Retinal pigment epithelial cell (primary cell): ENCODE measurements at regions not wholly inside any gene's neighbourhood (a gene's known extent, or its start where the extent isn't known, plus 50 kb on each side); places are given as distances from the start of the nearest gene placed in this dataset.

Experiments
- DNase-seq: peaks from one replicate; pipeline ENCODE4 v3.0.0-alpha.2; 2010; ENCODE audit warnings: low read depth
- H3K4me3 ChIP-seq: 2 replicates; pipeline ENCODE4 v1.5.1; 2011; ENCODE audit warnings: mild to moderate bottlenecking, low read length, control low read depth, moderate library complexity
- CTCF ChIP-seq: conservative IDR thresholded peaks from 2 replicates; pipeline ENCODE4 v1.5.1; 2011; ENCODE audit warnings: low read depth, low read length, control low read depth, inconsistent platforms

- H3K4me3 ChIP-seq: no peak overlapping the region
- TF ChIP-seq CTCF: no peak
- no peak for DNase-seq
Measured at GRCh38 chr18:70936160-70936559, 647.3 kb downstream of the SOCS6 start.

GRCh38 chr18:70931942-70932814, 643.3 kb downstream of the SOCS6 start:
- H3K4me3 ChIP-seq: no peak overlapping the region
- peak; percentile 13 for DNase-seq
- TF ChIP-seq CTCF: peak; percentile 72

GRCh38 chr18:70920840-70921374, 632.1 kb downstream of the SOCS6 start:
- H3K4me3 ChIP-seq: no peak overlapping the region
- no peak for TF ChIP-seq CTCF
- DNase-seq: no peak

- no peak for TF ChIP-seq CTCF
- DNase-seq: peak; percentile 2
- H3K4me3 ChIP-seq: no peak overlapping the region
Measured at GRCh38 chr18:70907673-70908072, 618.8 kb downstream of the SOCS6 start.

GRCh38 chr18:70892381-70892780, 603.5 kb downstream of the SOCS6 start:
- no peak for DNase-seq
- TF ChIP-seq CTCF: no peak
- no peak overlapping the region for H3K4me3 ChIP-seq

GRCh38 chr18:70870292-70870691, 581.4 kb downstream of the SOCS6 start:
- no peak overlapping the region for H3K4me3 ChIP-seq
- DNase-seq: no peak
- TF ChIP-seq CTCF: no peak

- H3K4me3 ChIP-seq: no peak overlapping the region
- no peak for TF ChIP-seq CTCF
Measured at GRCh38 chr18:70848329-70848728, 559.5 kb downstream of the SOCS6 start.

More at GRCh38 chr18:70848329-70848728, 559.5 kb downstream of the SOCS6 start:
- DNase-seq: no peak
